Epithelial cell of proximal tubule (primary cell): ENCODE measurements at regions not wholly inside any gene's neighbourhood (a gene's known extent, or its start where the extent isn't known, plus 50 kb on each side); places are given as distances from the start of the nearest gene placed in this dataset.
A peak's percentile ranks its signal among the peaks of the same experiment; 100 is the strongest.

Source experiments
- DNase-seq: peaks from one replicate; pipeline ENCODE4 v3.0.0-alpha.2; 2011; ENCODE audit warnings: low read depth
- H3K4me3 ChIP-seq: 2 replicates; pipeline ENCODE4 v1.5.1; 2011; ENCODE audit warnings: low read depth, mild to moderate bottlenecking, low read length
- CTCF ChIP-seq: conservative IDR thresholded peaks from 2 replicates; pipeline ENCODE4 v1.5.1; 2012; ENCODE audit warnings: low read depth, mild to moderate bottlenecking, low read length

- TF ChIP-seq CTCF, result no peak
- H3K4me3 ChIP-seq, result no peak overlapping the region
- no peak for DNase-seq
These were observed 185.0 kb downstream of the SEMA6A start for GRCh38 chr5:116389601-116390000.

- H3K4me3 ChIP-seq, result no peak overlapping the region
- peak; percentile 44 for TF ChIP-seq CTCF
- peak; percentile 73 for DNase-seq
These were observed 185.9 kb downstream of the SEMA6A start for GRCh38 chr5:116388564-116389258.

GRCh38 chr5:116387738-116388137, 186.9 kb downstream of the SEMA6A start:
- H3K4me3 ChIP-seq, result no peak overlapping the region
- TF ChIP-seq CTCF, result no peak
- no peak for DNase-seq

GRCh38 chr5:116386633-116387032, 188.0 kb downstream of the SEMA6A start:
- no peak overlapping the region for H3K4me3 ChIP-seq
- DNase-seq, result no peak
- TF ChIP-seq CTCF, result no peak

- H3K4me3 ChIP-seq, result no peak overlapping the region
- DNase-seq, result no peak
- no peak for TF ChIP-seq CTCF
These were observed 191.8 kb downstream of the SEMA6A start for GRCh38 chr5:116382874-116383266.

- no peak for TF ChIP-seq CTCF
These were observed 192.4 kb downstream of the SEMA6A start for GRCh38 chr5:116382032-116382873.

More at GRCh38 chr5:116382032-116382873, 192.4 kb downstream of the SEMA6A start:
- DNase-seq, result no peak
- H3K4me3 ChIP-seq, result no peak overlapping the region
